ENCODE measurements at regions not wholly inside any gene's neighbourhood (a gene's known extent, or its start where the extent isn't known, plus 50 kb on each side); places are given as distances from the start of the nearest gene placed in this dataset.
"Not testable (repeated sequence)": the region's sequence is repeated elsewhere in the genome, so short reads cannot be mapped to it uniquely, and the experiment has no call there.

DNA sequence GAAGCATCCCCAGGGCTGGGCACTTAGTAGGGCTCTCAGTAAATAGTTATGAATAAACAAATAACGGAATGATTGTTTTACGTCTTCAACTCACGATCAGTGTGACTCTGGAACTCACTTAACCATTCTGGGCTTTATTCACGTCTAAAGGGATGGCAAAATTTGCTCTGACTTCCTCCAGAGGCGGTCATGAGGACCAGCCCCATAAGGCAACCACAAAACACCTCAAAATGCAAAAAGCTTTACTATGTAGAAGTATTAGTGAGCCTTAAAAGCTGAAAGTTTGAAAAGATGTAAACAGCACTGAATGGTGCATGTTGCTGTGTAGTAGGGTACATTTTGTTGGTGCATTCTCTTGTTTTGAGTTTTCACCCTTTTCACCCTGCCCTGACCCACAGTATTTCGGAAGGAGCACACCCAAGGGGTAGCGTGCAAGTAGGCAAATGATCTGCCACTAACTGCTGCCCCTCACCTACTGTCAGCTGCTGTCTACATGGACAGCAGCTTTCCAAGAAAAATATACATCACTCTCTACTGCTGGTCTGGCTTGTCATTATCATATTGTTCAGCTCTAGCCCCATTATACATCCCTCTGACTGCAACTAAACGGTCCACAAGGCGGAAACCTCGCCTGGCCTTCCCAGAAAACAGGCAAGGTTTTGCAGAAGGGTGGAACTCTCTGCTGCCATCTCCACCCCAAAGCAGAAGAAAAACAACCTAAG is 308.5 kb upstream of the PROK2 start:
- no peak for DNase-seq

DNA sequence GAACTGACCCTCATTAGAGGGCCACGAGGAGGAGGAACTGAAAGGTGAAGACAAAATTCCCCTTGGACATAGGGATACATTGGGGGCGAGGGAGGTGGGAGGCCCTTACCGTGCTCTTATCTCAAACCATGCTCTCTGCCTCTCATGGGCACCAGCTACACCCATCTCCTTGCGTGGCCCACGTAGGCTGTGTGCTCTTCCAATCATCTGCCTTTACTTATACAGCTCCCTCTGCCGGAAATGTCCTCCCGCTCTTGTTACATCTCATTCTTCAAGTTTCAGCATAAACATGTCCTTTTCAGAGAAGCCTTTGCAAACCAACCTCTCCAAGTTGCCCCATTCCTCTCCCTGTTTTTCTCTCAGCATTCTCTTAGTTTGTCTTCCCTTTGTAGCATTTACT is 307.8 kb upstream of the PROK2 start:
- no peak for DNase-seq

DNA sequence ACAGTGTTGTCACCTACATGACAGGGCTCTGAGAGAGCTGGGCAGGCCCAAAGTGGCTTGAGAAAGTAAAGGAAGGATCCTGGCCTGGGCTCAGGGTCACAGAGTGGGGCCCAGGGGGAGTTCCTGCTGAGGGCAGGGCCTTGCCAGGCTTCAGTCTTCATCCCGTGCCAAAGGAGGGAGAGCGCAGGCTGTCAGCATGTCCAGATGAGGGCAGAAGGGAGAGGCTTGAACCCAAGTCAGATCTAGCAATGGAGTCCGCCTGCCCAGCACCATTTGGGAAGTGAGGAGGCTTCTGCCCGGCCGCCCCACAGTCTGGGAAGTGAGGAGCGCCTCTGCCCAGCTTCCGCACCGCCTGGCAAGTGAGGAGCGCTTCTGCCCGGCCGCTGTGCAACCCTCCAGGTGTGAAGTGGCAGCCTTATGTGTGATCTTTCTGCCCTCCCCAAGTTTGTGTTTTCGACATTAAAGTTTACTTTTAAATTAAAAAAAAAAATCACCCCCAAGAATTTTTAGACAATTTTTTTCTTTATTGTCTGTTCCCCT is 303.6 kb upstream of the PROK2 start:
- no peak for DNase-seq

DNA sequence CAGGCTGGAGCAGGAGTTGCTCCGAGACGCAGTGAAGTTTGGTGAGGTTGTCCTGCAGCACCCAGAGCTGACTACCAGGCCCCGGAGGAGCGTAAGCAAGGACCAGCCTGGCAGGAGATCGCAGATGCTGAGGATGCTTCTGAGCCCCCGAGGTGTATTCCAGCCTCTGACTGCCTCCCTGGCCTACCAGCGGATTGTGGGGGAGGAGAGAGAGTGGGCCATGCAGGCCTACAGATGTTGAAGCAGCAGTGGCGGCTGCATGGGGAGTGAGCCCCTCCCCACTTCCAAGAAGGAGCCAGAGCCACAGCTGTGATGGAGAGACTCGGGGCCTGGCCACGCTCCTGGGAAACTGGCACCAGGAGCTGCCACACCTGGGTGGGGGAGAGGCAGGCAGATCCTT is 302.5 kb upstream of the PROK2 start:
- no peak for DNase-seq

DNA sequence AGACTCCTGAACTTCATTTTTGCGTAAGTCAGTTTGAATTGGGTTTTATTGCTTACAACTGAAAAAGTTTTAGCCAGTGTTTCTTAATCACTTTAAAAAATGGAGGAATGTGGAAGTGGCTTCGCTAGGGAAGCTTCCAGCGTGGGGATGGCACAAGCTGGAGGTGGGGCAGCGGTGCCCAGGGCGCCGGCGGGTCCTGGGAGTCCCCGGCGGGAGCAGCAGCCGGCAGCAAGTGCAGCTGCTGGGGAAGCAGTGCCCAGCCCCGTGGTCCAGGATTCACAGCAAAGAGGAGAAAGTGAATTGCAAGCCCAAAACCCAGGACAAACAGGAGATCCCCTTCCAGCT is 301.8 kb upstream of the PROK2 start:
- no peak for DNase-seq

DNA sequence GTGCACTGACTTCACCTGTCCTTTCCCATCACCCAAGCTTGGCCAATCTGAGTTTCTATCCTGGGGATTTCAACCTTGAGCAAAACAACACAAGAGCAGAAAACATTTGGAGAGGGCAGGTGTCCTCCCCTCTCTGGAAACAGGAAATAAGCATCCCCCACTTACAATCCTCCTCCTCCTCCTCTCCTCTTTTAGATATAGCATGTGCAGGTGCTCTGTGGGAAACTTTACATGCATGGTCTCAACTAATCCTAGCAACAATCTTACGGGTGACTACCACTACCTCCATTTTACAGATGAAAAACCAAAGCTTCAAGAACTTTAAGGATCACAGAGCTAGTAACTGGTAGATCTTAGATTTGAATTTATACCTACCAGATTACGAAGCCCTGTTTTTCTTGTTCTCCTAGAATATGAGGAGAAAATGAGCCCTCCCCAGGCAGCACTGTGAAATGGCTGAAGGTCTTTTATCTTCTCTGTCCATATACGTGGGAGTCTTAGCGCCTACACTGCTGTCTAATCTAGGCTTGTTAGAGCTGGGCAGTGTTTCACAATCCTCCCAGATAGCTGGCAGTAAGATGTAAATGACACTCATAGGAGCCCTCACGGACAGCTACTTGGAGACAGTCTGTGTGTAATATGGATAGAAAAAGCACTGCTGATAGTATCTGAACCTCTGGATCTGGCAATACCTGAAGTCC is 301.2 kb upstream of the PROK2 start:
- no peak for DNase-seq

DNA sequence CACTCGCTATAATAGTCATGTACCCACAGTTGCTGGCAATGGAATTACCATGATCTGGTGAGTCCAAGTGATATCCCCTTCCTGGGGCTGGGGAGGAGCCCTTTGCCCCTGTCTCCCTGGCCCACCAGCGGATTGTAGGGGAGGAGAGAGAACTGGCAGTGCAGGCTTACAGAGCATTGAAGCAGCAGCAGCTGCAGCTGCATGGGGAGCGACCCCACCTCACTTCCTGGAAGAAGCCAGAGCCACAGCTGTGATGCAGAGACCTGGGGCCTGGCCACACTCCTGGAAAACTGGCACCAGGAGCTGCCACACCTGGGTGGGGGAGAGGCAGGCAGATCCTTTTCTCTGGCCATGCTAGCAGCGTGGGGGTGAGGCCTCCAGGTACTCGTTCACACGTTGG is 300.1 kb upstream of the PROK2 start:
- DNase-seq: no peak

DNA sequence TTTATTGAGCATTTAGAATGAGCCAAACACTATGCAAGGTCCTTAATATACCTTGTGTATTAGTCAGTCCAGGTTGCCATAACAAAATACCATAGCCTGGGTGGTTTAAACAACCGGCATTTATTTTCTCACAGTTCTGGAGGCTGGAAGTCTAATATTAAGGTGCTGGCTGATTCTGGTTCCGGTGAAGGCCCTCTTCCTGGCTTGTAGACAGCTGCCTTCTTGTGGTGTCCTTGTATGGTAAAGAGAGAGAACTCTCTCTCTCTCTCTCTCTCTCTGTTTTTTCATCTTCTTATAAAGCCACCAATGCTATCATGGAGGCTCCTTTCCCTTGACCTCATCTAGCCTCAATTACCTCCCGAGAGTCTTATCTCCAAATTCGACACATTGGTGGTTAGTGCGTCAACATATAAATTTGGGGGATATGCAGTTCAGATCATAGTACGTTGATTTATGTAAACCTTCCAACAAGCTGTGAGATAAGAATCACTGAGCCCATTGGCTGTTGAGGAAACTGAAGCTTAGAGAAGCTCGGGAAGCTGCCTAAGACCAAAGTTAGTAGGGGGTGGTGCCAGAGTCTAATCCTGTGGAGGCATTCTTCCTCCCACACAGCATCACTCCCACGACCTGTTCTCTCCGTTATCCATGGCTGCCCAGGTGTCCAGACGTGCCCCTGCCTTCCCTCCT is 298.0 kb upstream of the PROK2 start:
- DNase-seq: no peak

DNA sequence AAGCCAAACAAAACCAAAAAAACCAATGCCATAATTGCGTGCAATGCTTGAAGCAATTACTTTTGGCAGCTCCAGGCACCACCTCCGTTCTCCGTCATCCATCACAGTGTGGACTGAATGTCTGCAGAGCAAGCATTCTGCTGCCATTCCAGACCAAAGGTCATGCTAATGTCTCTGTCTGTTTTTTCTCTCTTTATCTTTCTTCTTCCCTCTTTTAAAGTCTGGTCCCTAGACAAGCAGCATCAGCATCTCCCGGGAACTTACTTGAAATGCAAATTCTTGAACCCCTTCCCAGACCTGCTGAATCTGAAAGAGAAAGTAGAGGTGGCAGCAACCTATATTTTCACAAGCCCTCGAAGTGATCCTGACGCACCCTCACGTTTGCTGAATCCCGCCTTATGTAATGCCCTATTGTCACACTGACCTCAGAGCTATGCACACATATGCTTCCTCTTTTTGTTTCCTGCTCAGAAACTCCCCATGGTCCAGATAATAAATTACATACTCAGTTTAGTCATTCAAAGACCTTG is 297.3 kb upstream of the PROK2 start:
- no peak for DNase-seq

DNA sequence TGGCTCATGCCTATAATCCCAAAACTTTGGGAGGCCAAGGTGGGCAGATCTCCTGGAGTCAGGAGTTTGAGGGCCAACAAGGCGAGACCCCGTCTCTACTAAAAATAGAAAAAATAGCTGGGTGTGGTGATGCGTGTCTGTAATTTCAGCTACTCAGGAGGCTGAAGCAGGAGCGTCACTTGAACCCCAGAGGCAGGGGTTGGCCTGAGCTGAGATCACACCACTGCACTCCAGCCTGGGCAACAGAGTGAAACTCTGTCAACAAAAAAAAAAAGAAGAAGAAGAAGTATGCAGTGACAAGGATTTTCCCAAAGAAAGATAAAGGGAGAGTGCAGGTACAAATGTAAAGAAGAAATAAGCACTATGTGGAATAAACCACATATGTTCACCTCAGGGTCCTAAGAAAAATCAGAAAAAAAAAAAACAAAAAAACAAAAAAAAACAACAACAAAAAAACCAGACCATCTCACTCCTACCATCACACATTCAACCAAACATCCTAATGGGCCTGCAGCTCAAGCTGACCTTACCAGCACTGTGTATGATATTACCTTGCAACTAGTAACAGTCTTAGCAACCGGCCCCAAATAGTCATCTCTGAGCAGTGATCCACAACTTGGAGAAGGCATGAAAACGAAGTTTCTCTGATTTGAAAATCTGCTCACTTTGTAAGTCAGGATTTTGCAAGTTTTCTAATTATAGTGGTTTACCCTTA is 296.7 kb upstream of the PROK2 start:
- no peak for DNase-seq

DNA sequence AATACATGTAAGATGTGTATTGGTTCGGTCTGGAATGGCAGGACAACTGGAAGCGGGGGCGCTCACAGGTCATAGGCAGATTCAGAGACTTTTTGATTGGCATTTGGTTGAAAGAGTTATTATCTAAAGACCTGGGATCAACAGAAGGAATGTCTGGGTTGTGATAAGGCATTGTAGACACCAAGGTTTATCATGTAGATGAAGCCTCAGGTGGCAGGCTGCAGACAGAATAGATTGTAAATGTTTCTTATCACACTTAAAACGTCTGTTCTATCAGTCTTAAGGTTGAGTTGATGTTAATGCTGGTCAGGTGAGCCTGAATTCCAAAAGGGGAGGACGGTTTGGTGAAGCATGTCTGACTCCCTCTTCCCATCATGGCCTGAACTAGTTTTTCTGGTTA is 295.9 kb upstream of the PROK2 start:
- DNase-seq: no peak

DNA sequence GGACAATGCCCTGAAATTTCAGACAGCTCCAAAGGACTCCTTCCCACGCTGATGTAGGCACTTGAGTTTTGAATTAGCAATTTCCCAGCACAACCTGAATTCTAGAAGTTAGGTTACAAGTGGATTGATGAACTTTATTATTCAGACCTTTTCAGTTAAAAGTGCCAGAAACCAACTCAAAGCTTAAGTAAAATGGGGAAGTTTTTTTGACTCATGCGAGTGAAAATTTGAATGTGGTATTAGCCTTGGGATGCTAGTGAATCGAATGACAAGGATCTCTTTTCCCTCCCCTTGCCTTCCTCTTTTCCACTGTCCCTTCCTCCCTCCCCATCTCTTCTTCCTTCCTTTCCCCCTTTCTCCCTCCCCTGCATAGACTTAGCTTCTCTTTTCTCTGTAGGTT is 295.1 kb upstream of the PROK2 start:
- DNase-seq: no peak

DNA sequence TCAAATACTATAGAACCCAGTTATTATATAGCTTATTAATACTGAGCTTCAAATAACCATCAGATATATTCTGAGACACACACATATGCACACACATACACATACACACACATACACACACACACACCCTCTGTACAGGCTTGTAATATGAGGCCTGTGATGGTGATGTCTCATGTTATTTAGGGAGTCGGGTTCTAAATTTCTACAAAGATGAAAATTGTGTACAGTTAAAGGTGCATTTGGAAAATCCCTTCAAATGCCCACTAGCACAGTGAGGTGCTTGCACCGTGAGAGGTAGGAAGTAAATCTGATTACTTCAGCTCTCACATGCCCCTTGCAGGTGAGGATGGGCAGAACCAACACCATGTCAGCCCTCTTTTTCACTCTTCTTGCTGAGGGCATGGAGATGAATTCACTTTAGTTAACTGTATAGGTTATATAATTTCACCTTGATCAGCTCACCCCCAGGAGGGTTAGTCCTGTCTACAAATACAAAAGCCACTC is 294.5 kb upstream of the PROK2 start:
- DNase-seq: no peak

DNA sequence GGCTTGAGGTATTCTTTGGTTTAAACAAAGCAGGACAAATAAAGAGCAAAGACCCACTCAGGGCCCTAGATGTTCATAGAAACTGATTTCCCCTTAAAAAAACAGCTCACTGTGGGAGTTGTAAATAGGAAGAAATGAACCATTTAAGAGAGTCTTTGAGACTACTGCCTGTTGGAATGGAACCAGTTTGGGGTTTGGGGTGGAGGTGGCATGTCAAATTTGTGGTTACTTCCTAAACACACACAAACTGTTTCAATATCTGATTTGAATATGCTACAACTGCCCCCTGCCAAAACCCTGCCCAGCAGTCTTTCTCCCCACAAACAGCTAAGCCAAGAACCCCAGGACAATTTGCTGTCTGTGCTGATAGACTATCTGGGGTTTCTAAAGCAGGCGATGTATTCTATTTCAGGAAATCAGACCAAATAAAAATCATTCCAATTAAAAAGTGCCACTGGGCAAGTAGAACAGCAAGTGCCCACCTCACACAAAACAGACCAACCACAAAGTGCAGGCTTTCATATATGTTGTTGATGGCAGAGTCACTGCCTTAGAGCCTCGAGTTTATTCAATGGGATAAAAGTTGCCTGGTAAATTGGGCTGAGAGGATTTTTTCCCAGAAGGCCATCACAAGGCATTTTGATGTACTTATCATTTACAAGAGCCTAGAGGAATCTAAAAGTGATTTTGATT is 293.9 kb upstream of the PROK2 start:
- no peak for DNase-seq

DNA sequence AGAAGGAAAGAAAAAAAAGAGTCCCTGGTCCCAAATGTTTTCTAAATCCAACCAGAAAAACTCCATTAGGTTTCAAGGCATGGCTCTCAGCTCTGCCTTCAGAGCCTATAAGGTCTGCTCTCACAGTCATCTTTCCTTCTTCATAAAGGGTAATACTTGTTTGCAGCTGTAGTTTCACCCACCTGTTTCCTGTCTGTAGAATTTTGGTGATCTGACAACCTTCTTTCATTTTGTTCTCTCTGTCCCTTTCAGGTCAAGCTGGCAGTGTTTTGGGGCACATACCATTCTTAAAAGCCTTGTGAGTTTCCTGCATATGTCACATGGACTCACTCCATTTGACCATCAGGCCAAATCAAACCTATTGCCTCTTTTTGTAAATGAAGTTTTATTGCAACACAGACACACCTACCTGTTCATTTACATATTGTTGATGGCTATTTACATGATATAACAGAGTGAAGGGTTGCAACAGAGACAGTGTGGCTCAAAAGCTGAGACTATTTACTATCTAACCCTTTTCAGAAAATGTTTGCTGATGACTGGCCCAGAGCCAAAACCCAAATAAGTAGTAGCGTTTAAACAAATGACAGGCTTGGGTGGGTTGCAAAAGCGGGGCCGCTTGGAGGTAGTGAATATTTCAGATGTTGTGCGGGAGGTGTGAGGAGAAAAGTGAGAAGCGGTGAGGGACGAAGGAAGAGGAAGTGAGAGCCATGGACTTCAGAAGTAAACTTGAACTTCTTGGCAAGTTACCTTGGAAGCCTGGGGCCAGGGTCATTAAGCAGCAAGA is 292.7 kb upstream of the PROK2 start:
- no peak for DNase-seq

DNA sequence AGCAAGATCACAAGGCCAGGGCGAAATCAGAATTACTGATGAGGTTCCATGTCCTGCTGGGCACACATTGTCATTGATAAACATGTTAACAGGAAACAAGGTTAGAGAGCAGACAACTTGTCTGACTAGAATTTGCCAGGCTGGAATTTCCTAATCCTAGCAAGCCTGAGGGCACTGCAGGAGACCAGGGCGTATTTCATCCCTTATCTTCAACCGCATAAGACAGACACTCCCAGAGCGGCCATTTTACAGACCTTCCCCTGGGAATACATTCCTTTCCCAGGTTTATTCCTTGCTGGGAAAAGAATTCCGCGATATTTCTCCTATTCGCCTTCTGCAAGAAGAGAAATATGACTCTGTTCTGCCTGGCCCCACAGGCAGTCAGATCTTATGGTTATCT is 290.9 kb upstream of the PROK2 start:
- DNase-seq: not testable (repeated sequence)

DNA sequence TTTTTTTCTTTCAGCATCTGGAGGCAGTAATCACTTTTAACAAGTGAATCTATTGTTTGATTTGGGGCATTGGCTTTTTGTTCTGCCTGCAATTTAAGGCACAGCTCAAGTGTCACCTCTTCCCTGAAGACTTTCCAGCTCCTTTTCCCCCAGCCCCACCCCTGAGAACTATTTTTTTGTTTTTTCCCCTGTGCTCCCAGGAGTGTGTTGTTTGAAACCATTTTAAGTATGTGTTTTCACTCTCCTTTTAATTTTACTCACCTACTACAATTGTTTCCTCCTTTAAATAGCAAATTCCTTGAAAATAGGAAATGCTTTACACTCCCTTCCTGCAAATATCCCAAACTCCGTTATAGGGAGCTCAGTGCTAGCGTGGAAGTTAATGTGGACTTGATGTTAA is 286.7 kb upstream of the PROK2 start:
- no peak for DNase-seq

DNA sequence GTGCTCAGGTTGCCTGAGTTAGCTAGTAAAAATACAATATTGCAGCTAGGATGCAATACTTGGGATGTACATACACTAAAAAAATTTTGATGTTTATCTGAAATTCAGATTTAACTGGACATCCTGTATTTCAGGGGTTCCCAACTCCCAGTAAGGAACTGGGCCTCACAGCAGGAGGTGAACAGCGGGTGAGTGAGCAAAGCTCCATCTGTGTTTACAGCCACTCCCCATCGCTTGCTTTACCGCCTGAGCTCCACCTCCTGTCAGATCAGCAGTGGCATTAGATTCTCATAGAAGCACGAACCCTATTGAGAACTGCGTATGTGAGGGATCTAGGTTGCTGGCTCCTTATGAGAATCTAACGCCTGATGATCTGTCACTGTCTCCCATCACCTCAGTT is 285.1 kb upstream of the PROK2 start:
- no peak for DNase-seq

DNA sequence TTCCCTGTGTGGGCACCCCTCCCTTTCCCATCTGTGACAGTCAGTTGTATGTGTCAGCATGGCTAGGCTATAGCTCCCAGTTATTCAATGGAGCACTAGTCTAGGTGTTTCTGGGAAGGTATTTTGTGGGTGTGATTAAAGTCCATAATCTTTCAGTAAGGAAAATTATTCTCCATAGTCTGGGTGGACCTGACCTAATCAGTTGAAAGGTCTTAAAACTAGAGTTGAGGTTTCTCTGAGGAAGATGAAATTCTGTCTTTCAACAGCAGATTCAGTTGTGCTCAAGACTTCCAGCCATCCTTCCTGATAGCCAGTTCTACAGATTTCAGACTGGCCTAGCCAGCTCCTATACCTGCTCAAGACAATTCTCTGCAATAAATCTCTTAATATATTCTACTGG is 284.6 kb upstream of the PROK2 start:
- DNase-seq: no peak

DNA sequence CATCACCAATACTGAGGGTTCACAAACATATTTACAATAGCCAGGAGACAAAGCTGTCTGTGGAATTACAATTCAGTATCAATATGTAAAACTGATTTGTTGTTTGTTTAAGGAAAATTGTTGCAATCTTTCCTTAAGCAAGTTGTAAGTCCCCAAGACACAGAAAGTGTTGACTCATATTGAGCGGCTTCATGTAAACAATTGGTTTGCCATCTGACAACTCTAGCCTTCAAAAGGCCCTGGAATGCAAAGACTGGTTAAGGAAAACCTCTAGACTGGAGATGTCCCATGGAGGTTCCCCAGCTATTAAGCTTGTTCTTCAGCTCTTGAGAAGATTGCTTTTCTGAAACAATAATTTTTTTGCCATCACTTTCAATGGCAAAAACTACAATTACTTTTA is 283.7 kb upstream of the PROK2 start:
- DNase-seq: no peak

DNA sequence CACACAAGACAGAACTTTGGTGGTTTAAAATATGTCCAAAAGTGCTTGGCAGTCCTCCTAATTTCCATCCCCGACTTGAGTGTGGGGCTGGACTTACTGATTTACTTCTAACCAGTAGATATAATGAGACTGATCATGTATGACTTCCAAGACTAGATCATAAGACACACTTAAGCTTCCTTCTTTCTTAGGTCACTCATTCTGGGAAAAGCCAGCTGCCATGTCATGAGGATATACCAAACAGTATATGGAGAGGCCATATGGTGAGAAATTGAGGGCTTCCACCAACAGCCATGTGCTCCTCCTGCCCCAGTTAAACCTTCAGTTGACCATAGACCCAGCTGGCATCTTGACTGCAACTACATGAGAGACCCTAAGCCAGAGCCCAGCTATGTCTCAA is 282.8 kb upstream of the PROK2 start:
- DNase-seq: no peak

Data from CD4-positive, alpha-beta T cell treated with Interleukin-17A for 4 hours (primary cell).